Lung (tissue), 11 donors: ENCODE measurements at regions not wholly inside any gene's neighbourhood (a gene's known extent, or its start where the extent isn't known, plus 50 kb on each side); places are given as distances from the start of the nearest gene placed in this dataset.

Experiments used
- ATAC-seq: fragments of 200-7000 bp; cut with Tn5 transposase; one replicate; pipeline ENCODE4 v1.9.1; 2020; ENCODE audit warnings: moderate number of reproducible peaks; ENCODE audit not compliant: insufficient read depth, low FRiP score
- DNase-seq, 3 donors: peaks; one replicate each; pipeline ENCODE4 v3.0.0-alpha.2; 2013 to 2017
- H3K27ac ChIP-seq, 2 donors: one replicate each; pipeline ENCODE4 v1.5.1; 2013; ENCODE audit warnings: mild to moderate bottlenecking in 2 of 2, moderate library complexity in 2 of 2, control low read depth in 1 of 2, inconsistent platforms in 1 of 2, low read depth in 1 of 2, low read length in 1 of 2
- H3K27me3 ChIP-seq, 3 donors: one replicate each; pipeline ENCODE4 v1.5.1; 2013; ENCODE audit warnings: low read length in 2 of 3; ENCODE audit not compliant: control insufficient read depth in 3 of 3, insufficient read depth in 3 of 3
- H3K36me3 ChIP-seq, 4 donors: one replicate each; pipeline ENCODE4 v1.5.1; 2013; ENCODE audit warnings: low read length in 4 of 4, mild to moderate bottlenecking in 1 of 4, moderate library complexity in 1 of 4; ENCODE audit not compliant: control insufficient read depth in 4 of 4, insufficient read depth in 4 of 4
- H3K4me1 ChIP-seq, 5 donors: one replicate each; pipeline ENCODE4 v1.5.1; 2013; ENCODE audit warnings: low read length in 5 of 5, mild to moderate bottlenecking in 2 of 5, moderate library complexity in 1 of 5; ENCODE audit not compliant: control insufficient read depth in 5 of 5, insufficient read depth in 5 of 5
- H3K4me3 ChIP-seq: one replicate; pipeline ENCODE4 v1.5.1; 2013; ENCODE audit warnings: mild to moderate bottlenecking, control low read depth, moderate library complexity
- H3K9ac ChIP-seq, 2 donors: one replicate each; pipeline ENCODE4 v1.5.1; 2013; ENCODE audit warnings: low read length in 2 of 2, control low read depth in 1 of 2; ENCODE audit not compliant: insufficient read depth in 1 of 2
- H3K9me3 ChIP-seq, 4 donors: one replicate each; pipeline ENCODE4 v1.5.1; 2013; ENCODE audit warnings: low read length in 3 of 4, mild to moderate bottlenecking in 1 of 4, moderate library complexity in 1 of 4; ENCODE audit not compliant: control insufficient read depth in 4 of 4, insufficient read depth in 3 of 4
- CTCF ChIP-seq: IDR thresholded peaks from 2 replicates; pipeline ENCODE4 v1.5.1; 2012; ENCODE audit warnings: mild to moderate bottlenecking; ENCODE audit errors: control extremely low read depth, extremely low read depth
- WGBS, 2 donors: extraction: QIAGEN DNeasy Blood & Tissue Kit; methylation state at CpG; one replicate each; pipeline ENCODE4 v1.1.7; 2013; 5-methylcytosine and 5-hydroxymethylcytosine counted together
- donor health status: control.
- donor health status: control.
- donor health status: Bipolar disorder and iron deficiency.
- donor health status: healthy.
- donor health status: DM: yes; HTN: yes; CAD: no.

GRCh38 chr2:129888461-129888860 is 91.0 kb upstream of the RAB6C start:
- WGBS, 2 donors: 80 to 84% methylated on average over 4 of the region's 4 CpGs
- H3K4me3 ChIP-seq: no peak overlapping the region
- no peak overlapping the region for H3K27ac ChIP-seq
- peaks cover 0 to 3% (median 0%) of the 10 kb centered on the region in 4 donors for H3K9me3 ChIP-seq
- H3K27me3 ChIP-seq: peaks cover 0 to 3% (median 0%) of the 10 kb centered on the region in 3 donors
- ATAC-seq (no peak), DNase-seq (no peak)
- TF ChIP-seq CTCF: no peak
- no peaks in the 10 kb centered on the region for H3K36me3 ChIP-seq
- no peaks in the 10 kb centered on the region for H3K4me1 ChIP-seq
- H3K9ac ChIP-seq: no peak overlapping the region

- H3K9ac ChIP-seq: no peak overlapping the region
- no peak overlapping the region for H3K27ac ChIP-seq
- DNase-seq: no peak
- no peak for ATAC-seq
- no peaks in the 10 kb centered on the region for H3K4me1 ChIP-seq
- no peak overlapping the region for H3K4me3 ChIP-seq
- TF ChIP-seq CTCF: no peak
- peaks cover 0 to 3% (median 0%) of the 10 kb centered on the region in 3 donors for H3K27me3 ChIP-seq
- peaks cover 0 to 3% (median 0%) of the 10 kb centered on the region in 4 donors for H3K9me3 ChIP-seq
- no peaks in the 10 kb centered on the region for H3K36me3 ChIP-seq
- 75 to 86% methylated on average over 2 of the region's 2 CpGs for WGBS, 2 donors
These were observed 90.6 kb upstream of the RAB6C start for GRCh38 chr2:129888896-129889295.

- no peak for TF ChIP-seq CTCF
- Histone ChIP-seq H3K36me3 (no peaks in the 10 kb centered on the region), H3K27me3 (peaks cover 0 to 3% (median 0%) of the 10 kb centered on the region in 3 donors), H3K27ac (no peak overlapping the region), H3K4me1 (no peaks in the 10 kb centered on the region), H3K9ac (no peak overlapping the region), H3K4me3 (no peak overlapping the region), H3K9me3 (peaks cover 0 to 3% (median 0%) of the 10 kb centered on the region in 4 donors)
- DNase-seq (no peak), ATAC-seq (no peak)
- 68 to 82% methylated on average over 14 of the region's 14 CpGs for WGBS, 2 donors
These were observed 87.8 kb upstream of the RAB6C start for GRCh38 chr2:129891341-129892320.
